H9 (cell line): ENCODE measurements at regions not wholly inside any gene's neighbourhood (a gene's known extent, or its start where the extent isn't known, plus 50 kb on each side); places are given as distances from the start of the nearest gene placed in this dataset.

ENCODE experiments used
- DNase-seq: peaks from one replicate; pipeline ENCODE4 v3.0.0-alpha.2; 2017
- H2AFZ ChIP-seq: one replicate; pipeline ENCODE4 v1.6.1; 2013; ENCODE audit warnings: mild to moderate bottlenecking, low read length, control low read depth, moderate library complexity
- H2AK5ac ChIP-seq: 2 replicates; pipeline ENCODE4 v1.6.1; 2013; ENCODE audit warnings: low read length, control low read depth, mixed read lengths; ENCODE audit not compliant: insufficient read length
- H2BK120ac ChIP-seq: one replicate; pipeline ENCODE4 v1.6.1; 2013; ENCODE audit warnings: low read depth, mild to moderate bottlenecking, low read length, control low read depth, inconsistent platforms; ENCODE audit not compliant: poor library complexity, severe bottlenecking
- H2BK12ac ChIP-seq: 2 replicates; pipeline ENCODE4 v1.6.1; 2013; ENCODE audit warnings: low read length, control low read depth, mixed read lengths, low read depth; ENCODE audit not compliant: insufficient read length
- H2BK15ac ChIP-seq: 2 replicates; pipeline ENCODE4 v1.6.1; 2013; ENCODE audit warnings: low read depth, low read length, control low read depth
- H2BK20ac ChIP-seq: one replicate; pipeline ENCODE4 v1.6.1; 2013; ENCODE audit warnings: low read depth, mild to moderate bottlenecking, low read length, control low read depth, inconsistent platforms; ENCODE audit not compliant: poor library complexity, severe bottlenecking
- H2BK5ac ChIP-seq: 2 replicates; pipeline ENCODE4 v1.6.1; 2013; ENCODE audit warnings: low read length, control low read depth, mixed read lengths; ENCODE audit not compliant: insufficient read length
- H3K14ac ChIP-seq: 2 replicates; pipeline ENCODE4 v1.6.1; 2013; ENCODE audit warnings: low read length, control low read depth; ENCODE audit not compliant: insufficient read depth
- H3K18ac ChIP-seq: 2 replicates; pipeline ENCODE4 v1.6.1; 2013; ENCODE audit warnings: low read depth, mild to moderate bottlenecking, mixed read lengths, low read length, control low read depth; ENCODE audit not compliant: insufficient read length
- H3K23ac ChIP-seq: 2 replicates; pipeline ENCODE4 v1.6.1; 2013; ENCODE audit warnings: low read length, control low read depth, mixed read lengths, low read depth; ENCODE audit not compliant: insufficient read length
- H3K23me2 ChIP-seq: 2 replicates; pipeline ENCODE4 v1.6.1; 2013; ENCODE audit warnings: low read depth, mild to moderate bottlenecking, mixed read lengths, low read length, control low read depth; ENCODE audit not compliant: insufficient read length, poor library complexity, severe bottlenecking
- H3K27ac ChIP-seq: 2 replicates; pipeline ENCODE4 v1.5.1; 2013; ENCODE audit warnings: low read length, control low read depth, mixed read lengths, low read depth; ENCODE audit not compliant: insufficient read length
- H3K27me3 ChIP-seq: 2 replicates; pipeline ENCODE4 v1.6.1; 2013; ENCODE audit warnings: low read length, control low read depth, inconsistent platforms; ENCODE audit not compliant: insufficient read depth
- H3K4ac ChIP-seq: 2 replicates; pipeline ENCODE4 v1.6.1; 2013; ENCODE audit warnings: low read depth, mild to moderate bottlenecking, control low read depth, inconsistent platforms, low read length, moderate library complexity
- H3K4me1 ChIP-seq: 2 replicates; pipeline ENCODE4 v1.6.1; 2013; ENCODE audit warnings: low read length, control low read depth, inconsistent platforms; ENCODE audit not compliant: insufficient read depth
- H3K4me2 ChIP-seq: 2 replicates; pipeline ENCODE4 v1.6.1; 2013; ENCODE audit warnings: low read length, control low read depth, mixed read lengths; ENCODE audit not compliant: insufficient read length, insufficient read depth
- H3K56ac ChIP-seq: 2 replicates; pipeline ENCODE4 v1.6.1; 2013; ENCODE audit warnings: low read depth, mild to moderate bottlenecking, mixed read lengths, low read length, control low read depth; ENCODE audit not compliant: insufficient read length
- H3K79me1 ChIP-seq: 2 replicates; pipeline ENCODE4 v1.6.1; 2013; ENCODE audit warnings: low read depth, mild to moderate bottlenecking, moderate library complexity, low read length, control low read depth, inconsistent platforms; ENCODE audit not compliant: insufficient read depth, poor library complexity, severe bottlenecking
- H3K79me2 ChIP-seq: 2 replicates; pipeline ENCODE4 v1.6.1; 2013; ENCODE audit warnings: low read length, control low read depth, inconsistent platforms; ENCODE audit not compliant: insufficient read depth
- H3K9ac ChIP-seq: 2 replicates; pipeline ENCODE4 v1.6.1; 2013; ENCODE audit warnings: low read length, control low read depth, mixed read lengths; ENCODE audit not compliant: insufficient read length; ENCODE audit errors: extremely low read depth
- H3K9me3 ChIP-seq: one replicate; pipeline ENCODE4 v1.6.1; 2013; ENCODE audit warnings: low read depth, low read length, inconsistent platforms; ENCODE audit not compliant: control insufficient read depth
- H3T11ph ChIP-seq: one replicate; pipeline ENCODE4 v1.6.1; 2013; ENCODE audit warnings: mild to moderate bottlenecking, low read length, control low read depth, inconsistent platforms
- H4K20me1 ChIP-seq: one replicate; pipeline ENCODE4 v1.6.1; 2013; ENCODE audit not compliant: control insufficient read depth, insufficient read length, insufficient read depth
- H4K5ac ChIP-seq: 2 replicates; pipeline ENCODE4 v1.6.1; 2013; ENCODE audit warnings: low read depth, mild to moderate bottlenecking, mixed read lengths, low read length, control low read depth; ENCODE audit not compliant: insufficient read length
- H4K8ac ChIP-seq: replicated peaks from 2 replicates; pipeline ENCODE4 v1.6.1; 2013; ENCODE audit warnings: low read length, control low read depth, mixed read lengths, low read depth; ENCODE audit not compliant: insufficient read length
- H4K91ac ChIP-seq: 2 replicates; pipeline ENCODE4 v1.6.1; 2013; ENCODE audit warnings: low read depth, mild to moderate bottlenecking, moderate library complexity, mixed read lengths, low read length, control low read depth; ENCODE audit not compliant: insufficient read length
- H3K27ac Mint-ChIP-seq, 3 experiments: 2 replicates in 2 of 3; 3 replicates in 1 of 3; pipeline ENCODE4 v1.8.0; 2020 to 2021; ENCODE audit warnings: mixed read lengths in 3 of 3, mild to moderate bottlenecking in 1 of 3, moderate library complexity in 1 of 3
- H3K27me3 Mint-ChIP-seq: 2 replicates; pipeline ENCODE4 v1.8.0; 2021; ENCODE audit warnings: low read depth, mild to moderate bottlenecking, moderate library complexity, mixed read lengths
- H3K36me3 Mint-ChIP-seq, 3 experiments: 2 replicates in 2 of 3; 3 replicates in 1 of 3; pipeline ENCODE4 v1.8.0; 2020 to 2021; ENCODE audit warnings: low read depth in 3 of 3, mixed read lengths in 3 of 3; ENCODE audit not compliant: insufficient read depth in 1 of 3
- H3K4me1 Mint-ChIP-seq, 2 experiments: 2 replicates each; pipeline ENCODE4 v1.8.0; 2020; ENCODE audit warnings: mixed read lengths in 2 of 2
- H3K4me3 Mint-ChIP-seq, 2 experiments: 2 replicates in 1 of 2; 3 replicates in 1 of 2; pipeline ENCODE4 v1.8.0; 2020 to 2021; ENCODE audit warnings: mild to moderate bottlenecking in 2 of 2, mixed read lengths in 2 of 2, moderate library complexity in 1 of 2
- H3K9me3 Mint-ChIP-seq, 2 experiments: 2 replicates in 1 of 2; 3 replicates in 1 of 2; pipeline ENCODE4 v1.8.0; 2020; ENCODE audit warnings: mild to moderate bottlenecking in 2 of 2, mixed read lengths in 2 of 2, moderate library complexity in 1 of 2
- CTCF ChIP-seq: fragments of 200-600 bp; sonication (generic); conservative IDR thresholded peaks from 3 replicates; pipeline ENCODE4 v1.8.0; 2021; ENCODE audit warnings: antibody characterized with exemption, mild to moderate bottlenecking
- WGBS: extraction: QIAGEN DNeasy Blood & Tissue Kit; methylation state at CpG from one replicate; pipeline ENCODE4 v1.1.7; 2013; ENCODE audit warnings: missing lambda C conversion rate, low lambda C conversion rate, mixed read lengths; ENCODE audit not compliant: insufficient read length; ENCODE audit errors: extremely low coverage; 5-methylcytosine and 5-hydroxymethylcytosine counted together

DNA sequence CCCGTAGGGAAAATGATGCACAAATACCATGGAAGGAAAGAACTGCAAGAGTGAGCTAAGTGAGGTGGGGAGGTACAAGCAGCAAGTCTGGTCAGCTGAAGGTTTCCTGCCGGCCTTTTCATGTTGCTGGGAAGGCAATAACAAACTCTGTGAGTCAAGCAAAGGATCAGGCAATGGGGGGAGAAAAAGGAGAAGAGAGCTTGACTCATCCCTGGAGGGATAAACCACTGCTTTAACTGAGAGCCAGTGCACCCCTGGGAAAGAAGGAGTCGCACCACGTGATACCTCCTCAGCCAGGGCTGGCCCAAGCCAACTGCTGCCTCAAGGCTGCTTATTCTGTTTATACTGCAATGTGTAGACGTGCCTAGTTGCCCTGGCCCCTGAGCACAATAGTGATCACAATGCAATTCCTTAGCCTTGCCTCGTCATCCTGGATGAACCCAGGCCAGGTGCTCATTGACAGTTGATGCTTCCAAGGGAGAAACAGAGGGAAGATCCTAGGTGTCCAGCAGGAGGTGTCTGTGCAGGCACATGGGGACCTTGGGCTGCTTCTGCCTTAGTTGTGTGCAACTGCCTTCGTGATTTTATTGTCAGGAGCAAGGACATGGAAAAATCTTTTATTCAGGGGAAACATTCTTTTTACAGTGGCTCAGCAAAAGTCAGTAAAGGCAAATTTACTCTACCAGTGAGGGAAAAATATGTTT, 203.0 kb upstream of the TUT7 start:
- Histone ChIP-seq H2BK120ac (no peak overlapping the region), H4K20me1 (no peaks in the 10 kb centered on the region), H3K18ac (no peak overlapping the region), H2AK5ac (no peak overlapping the region), H3K4me2 (no peak overlapping the region), H3K14ac (no peak overlapping the region), H2BK12ac (no peak overlapping the region), H3K4me1 (no peaks in the 10 kb centered on the region), H2BK5ac (no peak overlapping the region), H3K27ac (no peak overlapping the region), H3T11ph (no peak overlapping the region), H3K27me3 (no peaks in the 10 kb centered on the region), H2AFZ (no peak overlapping the region), H3K23ac (no peak overlapping the region), H2BK20ac (no peak overlapping the region), H3K23me2 (no peaks in the 10 kb centered on the region), H3K79me1 (no peaks in the 10 kb centered on the region), H4K8ac (no peak overlapping the region), H3K9ac (no peak overlapping the region), H3K56ac (no peak overlapping the region), H3K79me2 (no peaks in the 10 kb centered on the region), H3K4ac (no peak overlapping the region), H3K9me3 (no peaks in the 10 kb centered on the region), H4K5ac (no peak overlapping the region), H4K91ac (no peak overlapping the region), H2BK15ac (no peak overlapping the region)
- no CpG with 5 or more reads among the region's 7 CpGs for WGBS
- peaks cover 5 to 11% of the 10 kb centered on the region in 2 experiments for H3K4me1 Mint-ChIP-seq
- DNase-seq: no peak
- no peak for TF ChIP-seq CTCF
- H3K27ac Mint-ChIP-seq: no peak overlapping the region
- H3K4me3 Mint-ChIP-seq: no peak overlapping the region
- H3K27me3 Mint-ChIP-seq: peaks cover 4% of the 10 kb centered on the region; the same call in 1 of the 2 replicates
- no peaks in the 10 kb centered on the region for H3K9me3 Mint-ChIP-seq
- no peaks in the 10 kb centered on the region for H3K36me3 Mint-ChIP-seq
